WTC11 (cell line): ENCODE measurements at regions not wholly inside any gene's neighbourhood (a gene's known extent, or its start where the extent isn't known, plus 50 kb on each side); places are given as distances from the start of the nearest gene placed in this dataset.
A peak's percentile ranks its signal among the peaks of the same experiment; 100 is the strongest.

Experiments
- ATAC-seq: fragments of 200-7000 bp; cut with Tn5 transposase; 2 replicates; pipeline ENCODE4 v1.10.0; 2021; ENCODE audit warnings: mild to moderate bottlenecking, moderate library complexity
- CTCF ChIA-PET: fragments of 300-600 bp; sonication (Branson Sonifier 250); formaldehyde crosslinking; loops from one replicate; lab custom pipeline; 2021; ENCODE audit warnings: antibody characterized with exemption; lab: Charles Lee
- POLR2A ChIA-PET: fragments of 350-600 bp; sonication (Branson Sonifier 250); formaldehyde crosslinking; loops from one replicate; lab custom pipeline; 2021; ENCODE audit warnings: antibody characterized with exemption; lab: Charles Lee
- DNase-seq: peaks from one replicate; pipeline ENCODE4 v3.0.0; 2021; ENCODE audit warnings: low spot score
- H3K27ac Mint-ChIP-seq: 2 replicates; pipeline ENCODE4 v1.8.0; 2021; ENCODE audit warnings: mixed read lengths
- H3K27me3 Mint-ChIP-seq: 2 replicates; pipeline ENCODE4 v1.8.0; 2021; ENCODE audit warnings: low read depth, mild to moderate bottlenecking, moderate library complexity, mixed read lengths
- H3K36me3 Mint-ChIP-seq: 2 replicates; pipeline ENCODE4 v1.8.0; 2021; ENCODE audit warnings: mixed read lengths
- H3K4me1 Mint-ChIP-seq: 2 replicates; pipeline ENCODE4 v1.8.0; 2022; ENCODE audit warnings: mixed read lengths
- H3K4me3 Mint-ChIP-seq: 2 replicates; pipeline ENCODE4 v1.8.0; 2021; ENCODE audit warnings: mild to moderate bottlenecking, moderate library complexity, mixed read lengths
- H3K9me3 Mint-ChIP-seq: 2 replicates; pipeline ENCODE4 v1.8.0; 2021; ENCODE audit warnings: mixed read lengths
- ELF4 ChIP-seq: sonication (generic); formaldehyde crosslinking; IDR thresholded peaks from 2 replicates; pipeline ENCODE4 v1.8.1; 2022; ENCODE audit warnings: low read depth, mild to moderate bottlenecking, moderate library complexity, missing genetic modification reagents
- ESRRA ChIP-seq: sonication (generic); formaldehyde crosslinking; IDR thresholded peaks from 2 replicates; pipeline ENCODE4 v1.8.1; 2022; ENCODE audit warnings: mild to moderate bottlenecking, missing genetic modification reagents, borderline replicate concordance
- FOXJ3 ChIP-seq: sonication (generic); formaldehyde crosslinking; IDR thresholded peaks from 2 replicates; pipeline ENCODE4 v1.9.0; 2021; ENCODE audit warnings: missing genetic modification reagents, mild to moderate bottlenecking, borderline replicate concordance
- FOXK1 ChIP-seq: sonication (generic); formaldehyde crosslinking; IDR thresholded peaks from 2 replicates; pipeline ENCODE4 v1.8.0; 2022; ENCODE audit warnings: mild to moderate bottlenecking, moderate library complexity, missing genetic modification reagents
- GRHL2 ChIP-seq: fragments of 250-450 bp; sonication (Bioruptor Pico); IDR thresholded peaks from 2 replicates; pipeline ENCODE4 v1.8.0; 2022; ENCODE audit warnings: mild to moderate bottlenecking, moderate library complexity; ENCODE audit not compliant: insufficient replicate concordance, severe bottlenecking
- HMGA2 ChIP-seq: fragments of 250-450 bp; sonication (Bioruptor Pico); IDR thresholded peaks from 2 replicates; pipeline ENCODE4 v1.4.0; 2021; ENCODE audit warnings: mild to moderate bottlenecking, moderate library complexity
- JUN ChIP-seq: sonication (generic); formaldehyde crosslinking; IDR thresholded peaks from 2 replicates; pipeline ENCODE4 v1.8.0; 2023; ENCODE audit warnings: mild to moderate bottlenecking, missing genetic modification reagents
- KAT7 ChIP-seq: sonication (generic); formaldehyde crosslinking; IDR thresholded peaks from 2 replicates; pipeline ENCODE4 v1.8.1; 2023; ENCODE audit warnings: missing genetic modification reagents, mild to moderate bottlenecking, borderline replicate concordance
- MXD4 ChIP-seq: fragments of 250-450 bp; sonication (Bioruptor Pico); IDR thresholded peaks from 2 replicates; pipeline ENCODE4 v1.8.0; 2021; ENCODE audit warnings: mild to moderate bottlenecking, moderate library complexity, borderline replicate concordance
- MYBL2 ChIP-seq: sonication (generic); formaldehyde crosslinking; IDR thresholded peaks from 2 replicates; pipeline ENCODE4 v1.8.1; 2023; ENCODE audit warnings: mild to moderate bottlenecking, moderate library complexity, missing genetic modification reagents
- NR2C2 ChIP-seq: sonication (generic); formaldehyde crosslinking; IDR thresholded peaks from 2 replicates; pipeline ENCODE4 v1.8.0; 2022; ENCODE audit warnings: mild to moderate bottlenecking, missing genetic modification reagents
- OVOL2 ChIP-seq: fragments of 250-450 bp; sonication (Bioruptor Pico); IDR thresholded peaks from 2 replicates; pipeline ENCODE4 v1.9.0; 2021; ENCODE audit warnings: mild to moderate bottlenecking, borderline replicate concordance
- RELA ChIP-seq: sonication (generic); formaldehyde crosslinking; IDR thresholded peaks from 2 replicates; pipeline ENCODE4 v1.8.1; 2022; ENCODE audit warnings: missing genetic modification reagents, mild to moderate bottlenecking, borderline replicate concordance
- RORB ChIP-seq: fragments of 250-450 bp; sonication (Bioruptor Pico); IDR thresholded peaks from 2 replicates; pipeline ENCODE4 v1.9.0; 2021; ENCODE audit warnings: mild to moderate bottlenecking
- SOX15 ChIP-seq: fragments of 250-450 bp; sonication (Bioruptor Pico); IDR thresholded peaks from 2 replicates; pipeline ENCODE4 v1.9.0; 2021; ENCODE audit warnings: mild to moderate bottlenecking
- SP1 ChIP-seq: sonication (generic); formaldehyde crosslinking; conservative IDR thresholded peaks from 2 replicates; pipeline ENCODE4 v1.8.1; 2022; ENCODE audit warnings: missing genetic modification reagents
- TCF7 ChIP-seq: sonication (generic); formaldehyde crosslinking; IDR thresholded peaks from 2 replicates; pipeline ENCODE4 v1.8.0; 2022; ENCODE audit warnings: mild to moderate bottlenecking, low read depth, missing genetic modification reagents, moderate library complexity
- ZNF121 ChIP-seq: sonication (generic); formaldehyde crosslinking; IDR thresholded peaks from 2 replicates; pipeline ENCODE4 v1.8.0; 2023; ENCODE audit warnings: missing genetic modification reagents
- ZNF232 ChIP-seq: sonication (generic); formaldehyde crosslinking; IDR thresholded peaks from 2 replicates; pipeline ENCODE4 v1.8.0; 2022; ENCODE audit warnings: mild to moderate bottlenecking, missing genetic modification reagents
- TF ChIP-seq, protein P1 (sequence below): sonication (generic); formaldehyde crosslinking; IDR thresholded peaks from 2 replicates; pipeline ENCODE4 v1.8.1; 2022; ENCODE audit warnings: low read depth, missing genetic modification reagents, borderline replicate concordance
- TF ChIP-seq, protein P2 (sequence below): sonication (generic); formaldehyde crosslinking; IDR thresholded peaks from 2 replicates; pipeline ENCODE4 v1.8.1; 2023; ENCODE audit warnings: mild to moderate bottlenecking, missing genetic modification reagents
- TF ChIP-seq, protein P3 (sequence below): sonication (generic); formaldehyde crosslinking; IDR thresholded peaks from 2 replicates; pipeline ENCODE4 v1.8.0; 2022; ENCODE audit warnings: mild to moderate bottlenecking, missing genetic modification reagents
- TF ChIP-seq, protein P4 (sequence below): fragments of 250-450 bp; sonication (Bioruptor Pico); IDR thresholded peaks from 2 replicates; pipeline ENCODE4 v1.9.0; 2021; ENCODE audit warnings: mild to moderate bottlenecking
- TF ChIP-seq, protein P5 (sequence below): sonication (generic); formaldehyde crosslinking; IDR thresholded peaks from 2 replicates; pipeline ENCODE4 v1.8.0; 2022; ENCODE audit warnings: mild to moderate bottlenecking, missing genetic modification reagents

DNA sequence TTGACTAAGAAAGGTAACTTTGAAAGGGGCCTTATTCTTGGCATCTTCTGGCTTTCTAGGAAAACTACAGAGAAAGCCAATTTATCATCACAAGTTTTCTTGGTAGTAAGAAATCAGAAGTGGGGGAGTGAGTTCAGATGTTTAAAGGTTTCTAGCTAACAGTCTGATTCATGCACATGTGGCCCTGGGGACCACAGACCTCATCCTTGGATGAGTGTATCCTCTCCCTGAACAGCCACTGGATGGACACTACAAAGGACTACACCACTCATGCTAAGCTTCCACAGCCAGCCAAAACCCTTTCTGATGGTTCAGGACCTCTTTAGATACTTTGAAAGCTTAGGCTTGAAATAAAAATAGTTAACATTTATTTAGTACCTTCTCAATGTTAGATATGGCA, 218.3 kb upstream of the STK17B start:
- Mint-ChIP-seq H3K27me3 (no peaks in the 10 kb centered on the region), H3K4me3 (no peak overlapping the region), H3K27ac (no peak overlapping the region), H3K9me3 (peaks cover 10% of the 10 kb centered on the region; the same call in 1 of the 2 replicates), H3K36me3 (no peaks in the 10 kb centered on the region), H3K4me1 (0 out of 2 replicates have a peak, but pooled peaks cover 2% of the 10 kb centered on the region)
- ChIA-PET CTCF (interaction anchor here (1.5 kb wide), 1 partner anchor 64 kb away, joined by 4 read pairs; no protein-coding TSS in a partner anchor), POLR2A (no interaction called here)
- no peak for ATAC-seq
- TF ChIP-seq NR2C2 (CRISPR knock-in tag), result no peak
- no peak for DNase-seq

DNA sequence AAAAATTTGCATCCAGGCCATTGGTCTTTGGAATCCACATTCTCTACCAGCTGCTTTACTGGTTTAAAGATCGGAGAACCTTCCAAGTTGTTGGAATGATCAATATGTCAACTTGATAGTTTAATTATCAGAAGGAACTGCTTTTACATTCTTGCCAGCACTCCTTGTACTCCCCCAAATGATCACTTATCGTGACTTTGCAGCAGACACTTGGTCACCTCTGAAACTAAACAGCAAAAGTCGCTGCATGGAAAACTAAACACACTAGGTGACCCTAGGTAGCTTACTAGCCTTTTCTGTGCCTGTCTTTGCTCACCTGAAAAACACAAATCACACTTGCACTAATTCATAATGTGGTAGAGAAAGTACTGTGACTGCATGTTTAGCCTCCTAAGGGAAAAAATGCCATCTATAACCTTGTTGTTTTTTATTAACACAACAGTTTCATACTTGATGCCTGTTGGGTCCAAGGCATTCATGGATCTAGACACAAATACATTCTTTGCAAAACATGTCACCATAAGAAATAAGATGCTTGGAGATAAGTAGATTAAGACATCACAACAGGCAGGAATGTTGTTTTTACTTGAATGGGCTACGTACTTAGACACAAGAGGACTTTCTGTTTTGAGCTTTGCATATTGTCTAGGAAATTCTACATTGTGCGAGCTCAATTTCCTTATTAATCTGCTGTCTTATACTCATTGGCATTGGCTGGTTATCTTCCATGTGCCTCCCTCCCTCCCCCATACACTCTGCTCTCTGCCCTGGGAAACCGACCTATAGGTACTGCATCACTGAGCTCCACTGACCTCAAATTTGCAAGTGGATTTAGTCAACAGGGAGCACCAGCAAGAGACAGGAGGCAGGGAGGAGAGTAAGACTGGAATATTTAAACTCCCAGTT, 219.1 kb upstream of the STK17B start:
- Mint-ChIP-seq H3K36me3 (no peaks in the 10 kb centered on the region), H3K4me1 (0 out of 2 replicates have a peak, but pooled peaks cover 2% of the 10 kb centered on the region), H3K27ac (no peak overlapping the region), H3K27me3 (no peaks in the 10 kb centered on the region), H3K4me3 (no peak overlapping the region), H3K9me3 (peaks cover 10% of the 10 kb centered on the region; the same call in 1 of the 2 replicates)
- TF ChIP-seq, protein P1, sequence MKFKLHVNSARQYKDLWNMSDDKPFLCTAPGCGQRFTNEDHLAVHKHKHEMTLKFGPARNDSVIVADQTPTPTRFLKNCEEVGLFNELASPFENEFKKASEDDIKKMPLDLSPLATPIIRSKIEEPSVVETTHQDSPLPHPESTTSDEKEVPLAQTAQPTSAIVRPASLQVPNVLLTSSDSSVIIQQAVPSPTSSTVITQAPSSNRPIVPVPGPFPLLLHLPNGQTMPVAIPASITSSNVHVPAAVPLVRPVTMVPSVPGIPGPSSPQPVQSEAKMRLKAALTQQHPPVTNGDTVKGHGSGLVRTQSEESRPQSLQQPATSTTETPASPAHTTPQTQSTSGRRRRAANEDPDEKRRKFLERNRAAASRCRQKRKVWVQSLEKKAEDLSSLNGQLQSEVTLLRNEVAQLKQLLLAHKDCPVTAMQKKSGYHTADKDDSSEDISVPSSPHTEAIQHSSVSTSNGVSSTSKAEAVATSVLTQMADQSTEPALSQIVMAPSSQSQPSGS, result no peak
- TF ChIP-seq, protein P2, sequence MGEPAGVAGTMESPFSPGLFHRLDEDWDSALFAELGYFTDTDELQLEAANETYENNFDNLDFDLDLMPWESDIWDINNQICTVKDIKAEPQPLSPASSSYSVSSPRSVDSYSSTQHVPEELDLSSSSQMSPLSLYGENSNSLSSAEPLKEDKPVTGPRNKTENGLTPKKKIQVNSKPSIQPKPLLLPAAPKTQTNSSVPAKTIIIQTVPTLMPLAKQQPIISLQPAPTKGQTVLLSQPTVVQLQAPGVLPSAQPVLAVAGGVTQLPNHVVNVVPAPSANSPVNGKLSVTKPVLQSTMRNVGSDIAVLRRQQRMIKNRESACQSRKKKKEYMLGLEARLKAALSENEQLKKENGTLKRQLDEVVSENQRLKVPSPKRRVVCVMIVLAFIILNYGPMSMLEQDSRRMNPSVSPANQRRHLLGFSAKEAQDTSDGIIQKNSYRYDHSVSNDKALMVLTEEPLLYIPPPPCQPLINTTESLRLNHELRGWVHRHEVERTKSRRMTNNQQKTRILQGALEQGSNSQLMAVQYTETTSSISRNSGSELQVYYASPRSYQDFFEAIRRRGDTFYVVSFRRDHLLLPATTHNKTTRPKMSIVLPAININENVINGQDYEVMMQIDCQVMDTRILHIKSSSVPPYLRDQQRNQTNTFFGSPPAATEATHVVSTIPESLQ (CRISPR knock-in tag), result no peak
- TF ChIP-seq GRHL2 (no peak), SOX15 (CRISPR knock-in tag) (no peak), OVOL2 (CRISPR knock-in tag) (no peak), SP1 (CRISPR knock-in tag) (no peak), FOXJ3 (CRISPR knock-in tag) (no peak)
- TF ChIP-seq, protein P3, sequence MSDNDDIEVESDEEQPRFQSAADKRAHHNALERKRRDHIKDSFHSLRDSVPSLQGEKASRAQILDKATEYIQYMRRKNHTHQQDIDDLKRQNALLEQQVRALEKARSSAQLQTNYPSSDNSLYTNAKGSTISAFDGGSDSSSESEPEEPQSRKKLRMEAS (CRISPR knock-in tag), result no peak
- peak; percentile 60 for ATAC-seq
- CTCF ChIA-PET, result interaction anchor here (1.0 to 1.5 kb wide), 2 partner anchors 53 to 64 kb away, joined by 3 to 4 read pairs; no protein-coding TSS in a partner anchor
- DNase-seq, result no peak
- POLR2A ChIA-PET, result no interaction called here

DNA sequence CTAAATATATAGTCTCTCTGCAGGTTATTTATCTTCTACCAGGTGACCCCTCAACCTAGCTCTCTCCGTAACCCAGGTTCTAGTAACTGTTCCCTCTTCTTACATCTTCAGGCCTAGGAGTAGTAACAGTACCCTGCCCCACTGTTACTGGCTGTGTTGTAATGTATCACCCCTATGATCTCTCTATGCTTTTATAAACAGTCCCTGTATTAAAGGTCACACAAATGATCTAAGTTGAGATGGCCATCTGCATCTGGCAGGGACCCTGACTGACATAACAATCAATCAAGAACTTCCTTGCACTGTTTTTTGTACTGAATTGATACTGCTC, 219.7 kb upstream of the STK17B start:
- POLR2A ChIA-PET, result no interaction called here
- CTCF ChIA-PET, result interaction anchor here (1.0 to 1.5 kb wide), 2 partner anchors 54 to 63 kb away, joined by 3 to 4 read pairs; no protein-coding TSS in a partner anchor
- no peak for TF ChIP-seq FOXK1 (CRISPR knock-in tag)
- TF ChIP-seq, protein P4, sequence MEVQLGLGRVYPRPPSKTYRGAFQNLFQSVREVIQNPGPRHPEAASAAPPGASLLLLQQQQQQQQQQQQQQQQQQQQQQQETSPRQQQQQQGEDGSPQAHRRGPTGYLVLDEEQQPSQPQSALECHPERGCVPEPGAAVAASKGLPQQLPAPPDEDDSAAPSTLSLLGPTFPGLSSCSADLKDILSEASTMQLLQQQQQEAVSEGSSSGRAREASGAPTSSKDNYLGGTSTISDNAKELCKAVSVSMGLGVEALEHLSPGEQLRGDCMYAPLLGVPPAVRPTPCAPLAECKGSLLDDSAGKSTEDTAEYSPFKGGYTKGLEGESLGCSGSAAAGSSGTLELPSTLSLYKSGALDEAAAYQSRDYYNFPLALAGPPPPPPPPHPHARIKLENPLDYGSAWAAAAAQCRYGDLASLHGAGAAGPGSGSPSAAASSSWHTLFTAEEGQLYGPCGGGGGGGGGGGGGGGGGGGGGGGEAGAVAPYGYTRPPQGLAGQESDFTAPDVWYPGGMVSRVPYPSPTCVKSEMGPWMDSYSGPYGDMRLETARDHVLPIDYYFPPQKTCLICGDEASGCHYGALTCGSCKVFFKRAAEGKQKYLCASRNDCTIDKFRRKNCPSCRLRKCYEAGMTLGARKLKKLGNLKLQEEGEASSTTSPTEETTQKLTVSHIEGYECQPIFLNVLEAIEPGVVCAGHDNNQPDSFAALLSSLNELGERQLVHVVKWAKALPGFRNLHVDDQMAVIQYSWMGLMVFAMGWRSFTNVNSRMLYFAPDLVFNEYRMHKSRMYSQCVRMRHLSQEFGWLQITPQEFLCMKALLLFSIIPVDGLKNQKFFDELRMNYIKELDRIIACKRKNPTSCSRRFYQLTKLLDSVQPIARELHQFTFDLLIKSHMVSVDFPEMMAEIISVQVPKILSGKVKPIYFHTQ (CRISPR knock-in tag), result no peak
- no peak for TF ChIP-seq ZNF232 (CRISPR knock-in tag)
- TF ChIP-seq JUN (CRISPR knock-in tag), result no peak
- no peak for TF ChIP-seq KAT7 (CRISPR knock-in tag)
- TF ChIP-seq, protein P5, sequence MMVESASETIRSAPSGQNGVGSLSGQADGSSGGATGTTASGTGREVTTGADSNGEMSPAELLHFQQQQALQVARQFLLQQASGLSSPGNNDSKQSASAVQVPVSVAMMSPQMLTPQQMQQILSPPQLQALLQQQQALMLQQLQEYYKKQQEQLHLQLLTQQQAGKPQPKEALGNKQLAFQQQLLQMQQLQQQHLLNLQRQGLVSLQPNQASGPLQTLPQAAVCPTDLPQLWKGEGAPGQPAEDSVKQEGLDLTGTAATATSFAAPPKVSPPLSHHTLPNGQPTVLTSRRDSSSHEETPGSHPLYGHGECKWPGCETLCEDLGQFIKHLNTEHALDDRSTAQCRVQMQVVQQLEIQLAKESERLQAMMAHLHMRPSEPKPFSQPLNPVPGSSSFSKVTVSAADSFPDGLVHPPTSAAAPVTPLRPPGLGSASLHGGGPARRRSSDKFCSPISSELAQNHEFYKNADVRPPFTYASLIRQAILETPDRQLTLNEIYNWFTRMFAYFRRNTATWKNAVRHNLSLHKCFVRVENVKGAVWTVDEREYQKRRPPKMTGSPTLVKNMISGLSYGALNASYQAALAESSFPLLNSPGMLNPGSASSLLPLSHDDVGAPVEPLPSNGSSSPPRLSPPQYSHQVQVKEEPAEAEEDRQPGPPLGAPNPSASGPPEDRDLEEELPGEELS (CRISPR knock-in tag), result no peak
- TF ChIP-seq MYBL2, result no peak
- TF ChIP-seq ZNF121 (CRISPR knock-in tag), result no peak
- no peak for TF ChIP-seq SP1 (CRISPR knock-in tag)
- no peak for TF ChIP-seq RORB (CRISPR knock-in tag)
- no peak for TF ChIP-seq RELA (CRISPR knock-in tag)
- TF ChIP-seq TCF7, result no peak
- TF ChIP-seq ESRRA (CRISPR knock-in tag), result no peak
- no peak for TF ChIP-seq MXD4 (CRISPR knock-in tag)
- TF ChIP-seq GRHL2, result no peak
- TF ChIP-seq HMGA2 (CRISPR knock-in tag), result no peak
- TF ChIP-seq ELF4 (CRISPR knock-in tag), result no peak

More for the DNA sequence above, 219.7 kb upstream of the STK17B start:
- no peaks in the 10 kb centered on the region for H3K27me3 Mint-ChIP-seq
- no peak for ATAC-seq
- peaks cover 13% of the 10 kb centered on the region for H3K9me3 Mint-ChIP-seq
- no peak for DNase-seq
- H3K36me3 Mint-ChIP-seq, result no peaks in the 10 kb centered on the region
- 0 out of 2 replicates have a peak, but pooled peaks cover 2% of the 10 kb centered on the region for H3K4me1 Mint-ChIP-seq
- H3K4me3 Mint-ChIP-seq, result no peak overlapping the region
- H3K27ac Mint-ChIP-seq, result no peak overlapping the region
